Ovary (tissue), 7 donors: ENCODE measurements at regions not wholly inside any gene's neighbourhood (a gene's known extent, or its start where the extent isn't known, plus 50 kb on each side); places are given as distances from the start of the nearest gene placed in this dataset.

Experiments used
- DNase-seq, 5 donors: peaks; one replicate each; pipeline ENCODE4 v3.0.0-alpha.2; 2019 to 2020
- H3K27ac ChIP-seq, 2 donors: fragments of 200-600 bp; one replicate each; pipeline versions ENCODE4 v1.5.1 to v1.8.0; 2019 to 2022
- H3K27me3 ChIP-seq: fragments of 200-600 bp; one replicate; pipeline ENCODE4 v1.8.0; 2022
- H3K36me3 ChIP-seq: fragments of 200-600 bp; sonication (generic); one replicate; pipeline ENCODE4 v1.5.1; 2019
- H3K4me1 ChIP-seq: one replicate; pipeline ENCODE4 v1.8.1; 2013; ENCODE audit warnings: mild to moderate bottlenecking, moderate library complexity; ENCODE audit not compliant: insufficient read depth
- H3K4me3 ChIP-seq: fragments of 200-600 bp; sonication (generic); one replicate; pipeline ENCODE4 v1.5.1; 2017
- H3K9me3 ChIP-seq, 2 donors: fragments of 200-600 bp in 1 of 2; sonication (generic) in 1 of 2; one replicate each; pipeline versions ENCODE4 v1.5.1 to v1.8.1; 2013 to 2019; ENCODE audit warnings: mild to moderate bottlenecking in 1 of 2, moderate library complexity in 1 of 2
- CTCF ChIP-seq, 3 donors: fragments of 450-650 bp in 2 of 3; fragments of 200-600 bp in 1 of 3; IDR thresholded peaks; one replicate each; pipeline versions ENCODE4 v1.5.1 to v1.8.0; 2016 to 2022; ENCODE audit warnings: antibody characterized with exemption in 3 of 3, mild to moderate bottlenecking in 1 of 3
- EP300 ChIP-seq: sonication (generic); formaldehyde crosslinking; IDR thresholded peaks from one replicate; pipeline ENCODE4 v1.6.1; 2017; ENCODE audit warnings: antibody characterized with exemption
- POLR2A ChIP-seq: fragments of 450-650 bp; IDR thresholded peaks from one replicate; pipeline ENCODE4 v1.6.1; 2017; ENCODE audit warnings: antibody characterized with exemption, mild to moderate bottlenecking, moderate library complexity
- WGBS, 3 donors: extraction: QIAGEN DNeasy Blood & Tissue Kit in 1 of 3; methylation state at CpG; one replicate each; pipeline versions ENCODE4 v1.1.5 to v1.1.7; 2013 to 2017; 5-methylcytosine and 5-hydroxymethylcytosine counted together
- intact Hi-C, 4 donors: fragments of 100-400 bp; cut with DNase I; formaldehyde crosslinking; loops; one replicate each; pipeline versions ENCODE4 v1.11.0 to v1.15.1; 2022 to 2023
- donor health status: DM: no; HTN: no; CAD: no; lungs with moderate emphysema.
- donor health status: DM: no; HTN: no; CAD: no.
- donor health status: Bipolar disorder and iron deficiency.
- donor health status: DM: no; HTN: no; CAD: no.
- donor health status: DM: yes; HTN: yes; CAD: no.

DNA sequence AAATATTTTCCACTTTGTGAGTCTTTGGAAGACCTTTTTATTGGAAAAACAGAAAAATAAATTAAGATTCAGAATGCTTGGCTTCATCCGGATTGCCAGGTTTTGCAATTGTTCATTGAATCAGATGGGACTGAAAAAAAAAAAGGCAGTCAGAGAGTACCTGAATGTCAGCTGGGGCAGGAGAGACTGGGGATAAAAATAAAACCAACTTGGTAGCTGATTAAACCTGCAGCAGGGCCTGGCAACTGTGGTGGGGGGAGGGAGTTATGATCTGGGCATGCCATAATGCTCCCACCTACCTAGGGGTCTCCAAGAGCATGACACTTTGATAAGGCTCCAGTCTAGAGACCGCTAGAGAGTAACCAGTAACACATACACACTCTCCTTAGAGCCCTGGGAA lies 454.4 kb downstream of the DTWD2 start:
- intact Hi-C loops: no loop called here
- Histone ChIP-seq H3K36me3 (no peaks in the 10 kb centered on the region), H3K27me3 (no peaks in the 10 kb centered on the region), H3K27ac (no peak overlapping the region), H3K4me1 (no peaks in the 10 kb centered on the region), H3K4me3 (no peak overlapping the region), H3K9me3 (no peaks in the 10 kb centered on the region)
- 77 to 83% (median 80%) methylated on average over 2 of the region's 2 CpGs for WGBS, 3 donors
- TF ChIP-seq CTCF (IDR thresholded peaks at IDR 0.05) (no peak), EP300 (no peak), POLR2A (no peak)
- DNase-seq: no peak

DNA sequence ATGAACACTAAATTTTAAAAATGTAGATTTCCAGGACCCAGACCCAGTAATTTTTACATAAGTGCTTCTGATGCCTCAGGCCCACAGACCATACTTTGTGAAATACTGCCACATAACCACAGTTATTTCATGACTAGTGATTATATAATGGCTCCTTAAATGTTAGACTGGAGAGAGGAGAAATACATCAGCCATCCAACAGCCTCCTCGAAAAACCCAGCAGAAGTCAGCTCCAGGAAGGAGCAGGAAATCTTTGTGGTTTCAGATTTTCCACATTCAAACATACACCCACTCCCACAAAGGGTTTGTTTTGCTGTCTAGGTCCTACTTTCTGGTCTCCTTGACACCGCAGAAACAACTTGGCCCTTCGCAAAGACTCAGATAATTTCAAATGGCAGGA lies 455.2 kb downstream of the DTWD2 start:
- WGBS, 3 donors: 44 to 57% (median 48%) methylated on average over 3 of the region's 3 CpGs
- Histone ChIP-seq H3K27me3 (no peaks in the 10 kb centered on the region), H3K4me1 (no peaks in the 10 kb centered on the region), H3K4me3 (no peak overlapping the region), H3K27ac (no peak overlapping the region), H3K9me3 (no peaks in the 10 kb centered on the region), H3K36me3 (no peaks in the 10 kb centered on the region)
- no peak for DNase-seq
- intact Hi-C loops: no loop called here
- TF ChIP-seq POLR2A (no peak), CTCF (IDR thresholded peaks at IDR 0.05) (no peak), EP300 (no peak)

DNA sequence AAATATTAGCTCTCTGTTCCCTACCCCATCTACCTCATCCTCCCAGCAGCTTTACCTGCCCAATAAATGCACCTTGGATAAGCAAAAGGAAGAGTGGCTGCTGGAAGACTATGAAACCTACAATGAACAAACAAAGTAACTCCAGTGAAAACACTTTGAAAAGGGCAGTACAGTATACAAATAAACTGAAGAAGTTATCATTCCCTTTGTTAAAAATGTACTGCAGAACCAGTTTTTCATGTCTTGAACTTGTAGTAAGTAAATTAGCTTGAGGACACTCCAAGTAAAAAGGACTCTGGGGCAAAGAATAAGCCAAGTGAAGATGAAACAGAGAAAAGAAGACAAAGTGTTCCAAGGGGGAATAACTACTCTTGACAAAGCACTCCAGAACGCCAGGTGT lies 457.1 kb downstream of the DTWD2 start:
- TF ChIP-seq CTCF (IDR thresholded peaks at IDR 0.05): no peak
- no peak for TF ChIP-seq POLR2A
- no peak for TF ChIP-seq EP300
- WGBS, 3 donors: 65 to 95% (median 87%) methylated on average over 1 of the region's 1 CpG
- intact Hi-C loops: no loop called here
- Histone ChIP-seq H3K36me3 (no peaks in the 10 kb centered on the region), H3K9me3 (no peaks in the 10 kb centered on the region), H3K4me3 (no peak overlapping the region), H3K27ac (no peak overlapping the region), H3K4me1 (no peaks in the 10 kb centered on the region), H3K27me3 (no peaks in the 10 kb centered on the region)
- no peak for DNase-seq

DNA sequence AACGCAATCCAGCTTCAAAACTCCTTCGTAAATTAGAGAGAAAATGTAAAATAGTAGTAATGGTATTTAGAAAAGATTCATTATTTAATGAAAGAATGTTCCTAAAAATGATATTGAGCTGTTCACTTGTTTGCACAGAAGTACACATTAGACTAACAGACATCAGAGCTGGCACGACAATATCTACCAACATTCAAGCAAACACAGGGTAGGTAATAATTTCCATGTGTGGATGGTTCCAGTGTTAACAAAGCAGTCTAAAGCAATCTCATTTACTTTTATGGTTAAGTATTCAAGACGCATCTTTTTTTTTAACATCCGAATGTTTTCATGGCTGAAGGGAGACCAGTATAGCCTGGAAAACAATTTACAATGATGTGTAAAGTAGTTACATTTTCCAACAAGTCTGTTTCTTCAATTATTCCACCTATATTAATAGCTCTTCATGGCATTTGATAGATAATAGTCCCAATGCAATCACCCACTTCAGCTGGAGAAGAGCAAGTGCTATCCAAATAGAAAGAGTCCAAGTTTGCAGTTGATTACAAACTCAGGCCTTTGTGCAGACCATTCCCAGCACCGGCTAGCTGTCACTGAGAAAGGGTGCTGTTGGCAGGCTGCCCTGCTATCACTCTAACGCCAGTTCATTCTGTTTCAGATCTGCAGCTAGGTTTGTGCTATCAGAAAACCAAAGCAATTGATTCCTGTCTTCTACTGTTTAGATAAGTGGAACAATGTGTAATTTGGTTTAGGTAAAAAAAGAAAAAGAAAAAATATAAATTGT lies 458.8 kb downstream of the DTWD2 start:
- Histone ChIP-seq H3K4me1 (no peaks in the 10 kb centered on the region), H3K27ac (no peak overlapping the region), H3K27me3 (no peaks in the 10 kb centered on the region), H3K36me3 (no peaks in the 10 kb centered on the region), H3K9me3 (no peaks in the 10 kb centered on the region), H3K4me3 (no peak overlapping the region)
- intact Hi-C loops: no loop called here
- no peak for DNase-seq
- 72 to 74% (median 72%) methylated on average over 7 of the region's 7 CpGs for WGBS, 3 donors
- no peak for TF ChIP-seq EP300
- no peak for TF ChIP-seq POLR2A

- TF ChIP-seq POLR2A (no peak), EP300 (no peak), CTCF (IDR thresholded peaks at IDR 0.05) (no peak)
- Histone ChIP-seq H3K27ac (no peak overlapping the region), H3K9me3 (no peaks in the 10 kb centered on the region), H3K4me1 (no peaks in the 10 kb centered on the region), H3K36me3 (no peaks in the 10 kb centered on the region), H3K27me3 (no peaks in the 10 kb centered on the region), H3K4me3 (no peak overlapping the region)
- DNase-seq: no peak
- intact Hi-C loops: no loop called here
Observed at GRCh38 chr5:118522626-118523025, 465.7 kb downstream of the DTWD2 start.
